ENCODE measurements at regions not wholly inside any gene's neighbourhood (a gene's known extent, or its start where the extent isn't known, plus 50 kb on each side); places are given as distances from the start of the nearest gene placed in this dataset.

DNA sequence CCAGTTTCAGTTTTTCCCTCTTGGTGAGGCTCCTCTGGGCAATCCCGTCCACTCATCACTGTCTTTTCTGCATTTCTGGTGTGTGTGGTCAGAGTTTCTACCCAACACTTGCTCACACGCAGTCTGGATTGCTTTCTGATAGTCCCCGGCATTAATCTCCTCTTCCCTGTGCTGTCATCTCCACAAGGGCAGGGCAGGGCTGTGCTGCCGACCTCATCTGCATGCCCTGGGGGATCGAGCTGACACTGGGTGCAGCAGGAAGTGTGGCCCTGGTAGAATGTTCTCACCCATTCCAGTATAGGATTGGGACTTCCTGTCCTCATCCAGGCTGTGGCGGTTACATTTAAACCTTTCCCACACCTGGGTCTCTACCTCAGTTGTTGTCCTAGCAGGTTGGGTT lies 80.0 kb upstream of the FAM136A start:
- no peak overlapping the region for H3K4me2 ChIP-seq (ENCODE audit: low read depth, low read length, poor library complexity, severe bottlenecking)

DNA sequence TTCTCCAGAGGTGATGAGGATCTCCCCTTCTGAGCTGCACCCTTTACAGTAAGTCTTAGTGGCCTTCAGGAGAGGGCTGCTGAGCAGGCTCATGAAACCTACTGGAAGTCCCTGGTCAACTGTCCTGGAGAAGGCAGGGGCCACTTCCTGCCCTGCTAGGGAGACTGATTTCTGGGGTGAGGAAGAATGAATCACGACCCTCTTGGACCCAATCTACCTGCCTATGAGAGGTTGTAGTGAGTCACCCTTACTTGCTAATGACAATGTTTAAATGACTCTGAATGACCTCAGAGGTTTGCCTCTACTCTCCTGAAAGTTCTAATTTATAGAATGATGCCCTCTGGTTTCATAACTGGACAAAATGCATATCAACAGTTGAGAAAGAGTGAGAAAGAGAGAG lies 79.4 kb upstream of the FAM136A start:
- peaks cover 4% of the 10 kb centered on the region for H3K4me1 ChIP-seq (ENCODE audit: low read length)
- no peak overlapping the region for H3K27ac ChIP-seq (ENCODE audit: low read length)
- no peaks in the 10 kb centered on the region for H3K9me3 ChIP-seq (ENCODE audit: low read length)
- H3K27me3 ChIP-seq (ENCODE audit: low read length) = no peaks in the 10 kb centered on the region
- no peak overlapping the region for H3K4me2 ChIP-seq (ENCODE audit: low read depth, low read length, poor library complexity, severe bottlenecking)
- no peak overlapping the region for H3K4me3 ChIP-seq (ENCODE audit: low read length)
- no peaks in the 10 kb centered on the region for H3K79me2 ChIP-seq (ENCODE audit: low read length)
- no peak overlapping the region for H3K9ac ChIP-seq (ENCODE audit: low read length)
- no peak for DNase-seq
- no peaks in the 10 kb centered on the region for H4K20me1 ChIP-seq (ENCODE audit: insufficient read depth, low read depth, low read length)
- no peak overlapping the region for H2AFZ ChIP-seq (ENCODE audit: low read length)
- H3K9me2 ChIP-seq (replicated peaks; ENCODE audit: insufficient read depth, low read length) = no peaks in the 10 kb centered on the region
- no peaks in the 10 kb centered on the region for H3K36me3 ChIP-seq (ENCODE audit: insufficient read depth, low read length)

More for the DNA sequence above, 80.0 kb upstream of the FAM136A start:
- Histone ChIP-seq H3K27ac (ENCODE audit: low read length) (no peak overlapping the region), H3K79me2 (ENCODE audit: low read length) (no peaks in the 10 kb centered on the region), H3K36me3 (ENCODE audit: insufficient read depth, low read length) (no peaks in the 10 kb centered on the region), H3K9me3 (ENCODE audit: low read length) (no peaks in the 10 kb centered on the region), H3K27me3 (ENCODE audit: low read length) (no peaks in the 10 kb centered on the region), H3K9ac (ENCODE audit: low read length) (no peak overlapping the region), H3K9me2 (replicated peaks; ENCODE audit: insufficient read depth, low read length) (no peaks in the 10 kb centered on the region), H3K4me1 (ENCODE audit: low read length) (peaks cover 4% of the 10 kb centered on the region), H3K4me3 (ENCODE audit: low read length) (no peak overlapping the region), H4K20me1 (ENCODE audit: insufficient read depth, low read depth, low read length) (no peaks in the 10 kb centered on the region), H2AFZ (ENCODE audit: low read length) (no peak overlapping the region)
- no peak for DNase-seq

DNA sequence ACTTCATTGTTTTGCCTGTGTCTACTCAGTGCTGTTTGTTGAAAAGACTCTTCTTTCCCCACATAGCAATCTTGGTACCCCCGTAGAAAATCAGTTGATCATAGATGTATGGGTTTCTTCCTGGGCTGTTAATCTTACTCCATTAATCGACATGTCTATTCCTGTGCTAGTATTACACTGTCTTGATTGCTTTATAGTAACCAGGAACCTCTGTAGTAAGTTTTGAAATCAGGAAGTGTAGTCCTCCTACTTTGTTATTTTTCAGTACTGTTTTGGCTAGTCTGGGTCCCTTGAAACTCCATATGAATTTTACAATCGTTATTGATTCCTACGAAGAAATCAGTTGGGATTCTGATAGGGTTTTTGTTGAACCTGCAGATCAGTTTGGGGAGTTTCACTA lies 78.8 kb upstream of the FAM136A start:
- Histone ChIP-seq H3K79me2 (ENCODE audit: low read length) (no peaks in the 10 kb centered on the region), H3K27me3 (ENCODE audit: low read length) (no peaks in the 10 kb centered on the region), H3K27ac (ENCODE audit: low read length) (no peak overlapping the region), H4K20me1 (ENCODE audit: insufficient read depth, low read depth, low read length) (no peaks in the 10 kb centered on the region), H3K9me2 (replicated peaks; ENCODE audit: insufficient read depth, low read length) (no peaks in the 10 kb centered on the region), H3K36me3 (ENCODE audit: insufficient read depth, low read length) (no peaks in the 10 kb centered on the region), H3K4me1 (ENCODE audit: low read length) (peaks cover 4% of the 10 kb centered on the region), H3K4me3 (ENCODE audit: low read length) (no peak overlapping the region), H3K4me2 (ENCODE audit: low read depth, low read length, poor library complexity, severe bottlenecking) (no peak overlapping the region), H3K9ac (ENCODE audit: low read length) (no peak overlapping the region), H3K9me3 (ENCODE audit: low read length) (no peaks in the 10 kb centered on the region), H2AFZ (ENCODE audit: low read length) (no peak overlapping the region)
- DNase-seq = no peak

DNA sequence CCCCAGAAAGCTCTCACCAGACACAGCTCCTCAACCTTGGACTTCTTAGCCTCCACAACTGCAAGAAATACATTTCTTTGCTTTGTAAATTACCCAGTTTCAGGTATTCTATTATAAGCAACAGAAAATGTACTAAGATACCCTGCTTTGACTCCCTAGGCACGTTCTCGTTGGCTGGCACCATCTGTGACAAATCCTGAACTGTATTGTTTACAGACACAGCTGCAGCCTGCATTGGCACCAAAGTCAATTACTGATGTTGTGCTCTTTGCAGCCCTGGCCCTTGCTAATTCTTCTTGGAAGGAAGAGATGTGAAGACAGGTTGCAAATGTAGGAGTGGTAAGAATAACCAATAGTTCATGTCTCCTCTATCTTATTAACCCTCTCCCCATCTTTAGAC lies 72.7 kb upstream of the FAM136A start:
- H3K9me2 ChIP-seq (replicated peaks; ENCODE audit: insufficient read depth, low read length) = no peaks in the 10 kb centered on the region
- no peak overlapping the region for H3K9ac ChIP-seq (ENCODE audit: low read length)
- H3K79me2 ChIP-seq (ENCODE audit: low read length) = no peaks in the 10 kb centered on the region
- no peak overlapping the region for H3K4me2 ChIP-seq (ENCODE audit: low read depth, low read length, poor library complexity, severe bottlenecking)
- H4K20me1 ChIP-seq (ENCODE audit: insufficient read depth, low read depth, low read length) = no peaks in the 10 kb centered on the region
- H3K27ac ChIP-seq (ENCODE audit: low read length) = no peak overlapping the region
- peaks cover 4% of the 10 kb centered on the region for H3K4me1 ChIP-seq (ENCODE audit: low read length)
- H3K36me3 ChIP-seq (ENCODE audit: insufficient read depth, low read length) = no peaks in the 10 kb centered on the region
- H3K4me3 ChIP-seq (ENCODE audit: low read length) = no peak overlapping the region
- no peak overlapping the region for H2AFZ ChIP-seq (ENCODE audit: low read length)
- H3K27me3 ChIP-seq (ENCODE audit: low read length) = no peaks in the 10 kb centered on the region; the same call in 1 of the 2 replicates
- no peak for DNase-seq
- no peaks in the 10 kb centered on the region for H3K9me3 ChIP-seq (ENCODE audit: low read length)

DNA sequence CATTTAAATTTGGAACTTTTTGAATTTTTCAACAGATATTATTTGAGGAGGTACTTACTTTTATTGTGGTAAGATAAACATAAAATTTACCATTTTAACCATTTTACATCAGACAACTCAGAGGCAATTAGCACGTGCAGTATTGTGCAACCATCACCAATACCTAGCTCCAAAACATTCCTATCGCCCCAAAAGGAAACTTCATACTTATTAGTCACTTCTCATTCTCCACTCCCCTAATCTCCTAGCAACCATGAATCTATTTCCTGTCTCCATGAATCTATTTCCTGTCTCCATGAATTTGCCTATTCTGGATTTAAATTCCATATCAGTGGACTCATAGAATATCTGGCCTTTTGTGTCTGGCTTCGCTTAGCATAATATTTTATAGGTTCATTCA lies 69.9 kb upstream of the FAM136A start:
- no peak overlapping the region for H3K9ac ChIP-seq (ENCODE audit: low read length)
- no peak overlapping the region for H2AFZ ChIP-seq (ENCODE audit: low read length)

DNA sequence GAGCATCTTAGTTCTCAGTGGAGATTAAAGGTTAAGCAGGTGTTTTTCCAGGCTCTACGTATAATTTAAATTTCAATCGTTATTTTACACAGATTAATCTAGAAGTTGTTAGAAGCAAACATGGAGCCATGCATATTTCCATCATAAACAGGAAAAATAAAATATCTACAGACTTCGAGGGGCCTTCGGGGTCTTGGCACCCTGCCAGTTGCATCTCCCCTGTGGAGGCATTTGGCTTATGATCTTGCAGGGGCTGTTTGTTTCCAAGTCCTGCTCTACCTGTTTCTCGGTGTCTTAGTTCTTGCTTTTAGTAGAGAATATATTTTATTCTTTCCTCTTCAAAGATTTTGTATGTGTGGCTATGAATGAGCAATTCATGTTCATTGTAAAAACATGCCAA lies 67.2 kb upstream of the FAM136A start:
- Histone ChIP-seq H3K9ac (ENCODE audit: low read length) (no peak overlapping the region), H3K36me3 (ENCODE audit: insufficient read depth, low read length) (no peaks in the 10 kb centered on the region), H3K4me1 (ENCODE audit: low read length) (no peaks in the 10 kb centered on the region), H3K79me2 (ENCODE audit: low read length) (no peaks in the 10 kb centered on the region), H3K4me2 (ENCODE audit: low read depth, low read length, poor library complexity, severe bottlenecking) (no peak overlapping the region), H3K9me3 (ENCODE audit: low read length) (no peaks in the 10 kb centered on the region), H3K4me3 (ENCODE audit: low read length) (no peak overlapping the region), H3K27ac (ENCODE audit: low read length) (no peak overlapping the region), H4K20me1 (ENCODE audit: insufficient read depth, low read depth, low read length) (no peaks in the 10 kb centered on the region), H3K9me2 (replicated peaks; ENCODE audit: insufficient read depth, low read length) (no peaks in the 10 kb centered on the region), H3K27me3 (ENCODE audit: low read length) (no peaks in the 10 kb centered on the region; the same call in 1 of the 2 replicates), H2AFZ (ENCODE audit: low read length) (no peak overlapping the region)
- DNase-seq = no peak

More for the DNA sequence above, 69.9 kb upstream of the FAM136A start:
- H3K9me2 ChIP-seq (replicated peaks; ENCODE audit: insufficient read depth, low read length) = no peaks in the 10 kb centered on the region
- H3K9me3 ChIP-seq (ENCODE audit: low read length) = no peaks in the 10 kb centered on the region
- no peaks in the 10 kb centered on the region for H3K79me2 ChIP-seq (ENCODE audit: low read length)
- H4K20me1 ChIP-seq (ENCODE audit: insufficient read depth, low read depth, low read length) = no peaks in the 10 kb centered on the region
- no peak for DNase-seq
- no peaks in the 10 kb centered on the region; the same call in 1 of the 2 replicates for H3K27me3 ChIP-seq (ENCODE audit: low read length)
- no peak overlapping the region for H3K4me3 ChIP-seq (ENCODE audit: low read length)
- no peak overlapping the region for H3K27ac ChIP-seq (ENCODE audit: low read length)
- H3K36me3 ChIP-seq (ENCODE audit: insufficient read depth, low read length) = no peaks in the 10 kb centered on the region
- no peak overlapping the region for H3K4me2 ChIP-seq (ENCODE audit: low read depth, low read length, poor library complexity, severe bottlenecking)
- H3K4me1 ChIP-seq (ENCODE audit: low read length) = no peaks in the 10 kb centered on the region

DNA sequence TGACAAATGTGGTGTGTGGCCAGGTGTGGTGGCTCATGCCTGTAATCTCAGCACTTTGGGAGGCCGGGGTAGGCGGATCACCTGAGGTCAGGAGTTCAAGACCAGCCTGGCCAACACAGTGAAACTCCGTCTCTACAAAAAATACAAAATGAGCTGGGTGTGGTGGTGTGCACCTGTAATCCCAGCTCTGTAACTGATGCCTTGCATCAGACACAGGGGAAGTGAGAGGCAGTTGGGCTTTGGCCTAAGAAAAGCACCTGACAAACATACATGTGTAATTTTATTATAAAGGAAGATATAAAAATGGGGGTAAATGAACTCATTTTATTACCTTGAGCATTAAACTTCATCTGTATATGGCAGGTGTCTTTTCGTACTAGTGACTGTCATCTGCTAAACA lies 66.7 kb upstream of the FAM136A start:
- Histone ChIP-seq H3K4me2 (ENCODE audit: low read depth, low read length, poor library complexity, severe bottlenecking) (no peak overlapping the region), H3K4me1 (ENCODE audit: low read length) (no peaks in the 10 kb centered on the region)

DNA sequence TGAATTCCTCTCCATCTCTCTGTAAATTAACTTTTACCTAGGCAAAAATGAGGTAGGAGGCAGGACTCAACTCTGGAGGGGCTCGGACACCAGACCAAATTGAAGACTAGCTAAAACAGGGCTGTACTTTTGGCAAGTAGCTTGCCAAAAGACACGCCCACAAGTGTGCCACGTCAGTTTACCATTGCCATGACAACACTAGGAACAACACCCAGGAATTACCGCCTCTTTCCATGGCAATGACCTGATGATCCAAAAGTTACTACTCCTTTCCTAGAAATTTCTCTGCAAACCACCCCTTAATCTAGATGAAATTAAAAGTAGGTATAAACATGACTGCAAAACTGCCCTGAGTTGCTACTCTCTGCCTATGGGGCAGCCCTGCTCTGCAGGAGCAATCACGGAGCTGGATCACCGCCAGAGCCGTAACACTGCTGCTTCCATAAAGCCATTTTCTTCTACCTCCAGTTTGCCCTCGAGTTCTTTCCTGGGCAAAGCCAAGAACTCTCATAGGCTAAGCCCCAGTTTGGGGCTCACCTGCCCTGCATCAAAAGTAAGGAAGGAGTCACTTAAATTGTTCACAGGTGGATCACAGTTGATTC lies 66.0 kb upstream of the FAM136A start:
- DNase-seq = no peak
- Histone ChIP-seq H3K9ac (ENCODE audit: low read length) (no peak overlapping the region), H3K9me2 (replicated peaks; ENCODE audit: insufficient read depth, low read length) (no peaks in the 10 kb centered on the region), H3K4me2 (ENCODE audit: low read depth, low read length, poor library complexity, severe bottlenecking) (no peak overlapping the region), H3K4me1 (ENCODE audit: low read length) (no peaks in the 10 kb centered on the region), H3K36me3 (ENCODE audit: insufficient read depth, low read length) (no peaks in the 10 kb centered on the region), H4K20me1 (ENCODE audit: insufficient read depth, low read depth, low read length) (no peaks in the 10 kb centered on the region), H3K9me3 (ENCODE audit: low read length) (no peaks in the 10 kb centered on the region), H3K27ac (ENCODE audit: low read length) (no peak overlapping the region), H3K4me3 (ENCODE audit: low read length) (no peak overlapping the region), H2AFZ (ENCODE audit: low read length) (no peak overlapping the region), H3K27me3 (ENCODE audit: low read length) (no peaks in the 10 kb centered on the region; the same call in 1 of the 2 replicates), H3K79me2 (ENCODE audit: low read length) (no peaks in the 10 kb centered on the region)

More for the DNA sequence above, 66.7 kb upstream of the FAM136A start:
- no peaks in the 10 kb centered on the region for H3K9me2 ChIP-seq (replicated peaks; ENCODE audit: insufficient read depth, low read length)
- H3K27me3 ChIP-seq (ENCODE audit: low read length) = no peaks in the 10 kb centered on the region; the same call in 1 of the 2 replicates
- H3K36me3 ChIP-seq (ENCODE audit: insufficient read depth, low read length) = no peaks in the 10 kb centered on the region
- H4K20me1 ChIP-seq (ENCODE audit: insufficient read depth, low read depth, low read length) = no peaks in the 10 kb centered on the region
- no peak overlapping the region for H2AFZ ChIP-seq (ENCODE audit: low read length)
- H3K27ac ChIP-seq (ENCODE audit: low read length) = no peak overlapping the region
- DNase-seq = no peak
- H3K79me2 ChIP-seq (ENCODE audit: low read length) = no peaks in the 10 kb centered on the region
- H3K9me3 ChIP-seq (ENCODE audit: low read length) = no peaks in the 10 kb centered on the region
- H3K9ac ChIP-seq (ENCODE audit: low read length) = no peak overlapping the region
- no peak overlapping the region for H3K4me3 ChIP-seq (ENCODE audit: low read length)

Measured in Karpas-422 (cell line).